ENCODE measurements at regions not wholly inside any gene's neighbourhood (a gene's known extent, or its start where the extent isn't known, plus 50 kb on each side); places are given as distances from the start of the nearest gene placed in this dataset.

DNA sequence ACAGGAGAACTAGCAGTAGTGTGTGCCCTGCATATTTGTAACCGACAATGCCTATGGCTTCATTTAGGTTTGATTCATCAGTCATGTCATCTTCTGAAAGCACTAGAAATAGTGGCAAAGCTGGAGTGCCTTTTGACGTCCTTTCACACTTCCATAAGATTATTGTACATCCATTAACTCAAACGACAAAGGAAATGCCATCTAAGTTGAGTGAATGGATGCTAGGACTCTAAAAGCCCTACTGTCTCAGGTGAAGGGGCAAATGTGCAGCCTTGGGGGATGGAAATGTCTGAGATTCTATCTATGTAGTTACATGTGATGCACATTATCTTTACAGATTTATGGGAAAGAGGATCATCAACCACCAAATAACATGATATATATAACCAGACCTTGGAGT, 1473.6 kb downstream of the STIM2 start:
- Histone ChIP-seq H3K9me3 (peaks cover 0 to 3% (median 0%) of the 10 kb centered on the region in 12 donors), H3K27ac (no peak overlapping the region), H3K36me3 (no peaks in the 10 kb centered on the region), H3K4me1 (no peaks in the 10 kb centered on the region), H3K27me3 (no peaks in the 10 kb centered on the region), H3K4me3 (no peak overlapping the region)
- WGBS, 4 donors, result 74 to 82% (median 76%) methylated on average over 3 of the region's 3 CpGs
- TF ChIP-seq POLR2A (IDR thresholded peaks at IDR 0.05), result no peak
- TF ChIP-seq, protein P1, sequence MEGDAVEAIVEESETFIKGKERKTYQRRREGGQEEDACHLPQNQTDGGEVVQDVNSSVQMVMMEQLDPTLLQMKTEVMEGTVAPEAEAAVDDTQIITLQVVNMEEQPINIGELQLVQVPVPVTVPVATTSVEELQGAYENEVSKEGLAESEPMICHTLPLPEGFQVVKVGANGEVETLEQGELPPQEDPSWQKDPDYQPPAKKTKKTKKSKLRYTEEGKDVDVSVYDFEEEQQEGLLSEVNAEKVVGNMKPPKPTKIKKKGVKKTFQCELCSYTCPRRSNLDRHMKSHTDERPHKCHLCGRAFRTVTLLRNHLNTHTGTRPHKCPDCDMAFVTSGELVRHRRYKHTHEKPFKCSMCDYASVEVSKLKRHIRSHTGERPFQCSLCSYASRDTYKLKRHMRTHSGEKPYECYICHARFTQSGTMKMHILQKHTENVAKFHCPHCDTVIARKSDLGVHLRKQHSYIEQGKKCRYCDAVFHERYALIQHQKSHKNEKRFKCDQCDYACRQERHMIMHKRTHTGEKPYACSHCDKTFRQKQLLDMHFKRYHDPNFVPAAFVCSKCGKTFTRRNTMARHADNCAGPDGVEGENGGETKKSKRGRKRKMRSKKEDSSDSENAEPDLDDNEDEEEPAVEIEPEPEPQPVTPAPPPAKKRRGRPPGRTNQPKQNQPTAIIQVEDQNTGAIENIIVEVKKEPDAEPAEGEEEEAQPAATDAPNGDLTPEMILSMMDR (IDR thresholded peaks at IDR 0.05), result no peak
- intact Hi-C loops (cut with DNase I), result no loop called here
- DNase-seq (no peak), ATAC-seq (no peak)

DNA sequence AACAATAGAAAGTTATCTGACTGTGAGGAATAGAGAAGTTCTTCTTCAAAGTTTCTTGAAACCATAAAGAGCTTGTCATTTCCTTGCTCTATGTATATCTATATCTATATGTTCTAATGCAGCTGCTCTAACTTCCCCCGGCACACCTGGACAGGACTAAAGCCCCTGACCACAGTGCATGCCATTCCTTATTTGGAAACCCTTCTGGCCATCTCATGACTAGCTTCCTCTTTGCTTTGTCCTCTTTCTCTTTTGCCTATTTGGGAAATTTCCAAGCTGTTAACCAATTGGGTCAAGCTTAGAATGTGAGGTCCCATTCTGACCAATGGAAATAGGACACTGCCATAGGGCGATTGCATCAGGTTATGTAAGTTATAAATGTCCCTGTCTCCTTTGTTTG, 1481.1 kb downstream of the STIM2 start:
- Histone ChIP-seq H3K27me3 (no peaks in the 10 kb centered on the region), H3K27ac (no peak overlapping the region), H3K4me1 (no peaks in the 10 kb centered on the region), H3K9me3 (peaks cover 0 to 28% (median 12%) of the 10 kb centered on the region in 12 donors), H3K36me3 (no peaks in the 10 kb centered on the region), H3K4me3 (no peak overlapping the region)
- TF ChIP-seq, protein P1 (IDR thresholded peaks at IDR 0.05), result no peak
- no peak for TF ChIP-seq POLR2A (IDR thresholded peaks at IDR 0.05)
- intact Hi-C loops (cut with DNase I), result no loop called here
- no peak for DNase-seq
- no peak for ATAC-seq
- 75 to 88% (median 86%) methylated on average over 2 of the region's 2 CpGs for WGBS, 4 donors

- no peak overlapping the region for H3K4me3 ChIP-seq
Observed at GRCh38 chr4:28350485-28350884, 1489.8 kb downstream of the STIM2 start.

GRCh38 chr4:28351102-28351501, 1490.5 kb downstream of the STIM2 start:
- ATAC-seq (no peak), DNase-seq (no peak)
- H3K27me3 ChIP-seq, result no peaks in the 10 kb centered on the region
- H3K36me3 ChIP-seq, result no peaks in the 10 kb centered on the region
- no peaks in the 10 kb centered on the region for H3K9me3 ChIP-seq
- intact Hi-C loops (cut with DNase I), result no loop called here
- no peaks in the 10 kb centered on the region for H3K4me1 ChIP-seq
- no peak for TF ChIP-seq POLR2A (IDR thresholded peaks at IDR 0.05)
- TF ChIP-seq, protein P1 (IDR thresholded peaks at IDR 0.05), result no peak
- 0 to 13% (median 3%) methylated on average over 1 of the region's 1 CpG for WGBS, 4 donors
- H3K27ac ChIP-seq, result no peak overlapping the region
- H3K4me3 ChIP-seq, result no peak overlapping the region

More at GRCh38 chr4:28350485-28350884, 1489.8 kb downstream of the STIM2 start:
- intact Hi-C loops (cut with DNase I), result no loop called here
- H3K27me3 ChIP-seq, result no peaks in the 10 kb centered on the region
- no peaks in the 10 kb centered on the region for H3K9me3 ChIP-seq
- H3K4me1 ChIP-seq, result no peaks in the 10 kb centered on the region
- H3K27ac ChIP-seq, result no peak overlapping the region
- ATAC-seq, result no peak
- DNase-seq, result no peak
- no peak for TF ChIP-seq POLR2A (IDR thresholded peaks at IDR 0.05)
- TF ChIP-seq, protein P1 (IDR thresholded peaks at IDR 0.05), result no peak
- H3K36me3 ChIP-seq, result no peaks in the 10 kb centered on the region

Data from heart left ventricle (tissue), 16 donors.